Hepatocyte (in vitro differentiated cells): ENCODE measurements at regions not wholly inside any gene's neighbourhood (a gene's known extent, or its start where the extent isn't known, plus 50 kb on each side); places are given as distances from the start of the nearest gene placed in this dataset.

Experiments
- CTCF ChIP-seq: fragments of 200-600 bp; sonication (generic); IDR thresholded peaks from 2 replicates; pipeline ENCODE4 v1.5.1; 2016; ENCODE audit warnings: antibody characterized with exemption, mild to moderate bottlenecking; ENCODE audit not compliant: poor library complexity
- EZH2 ChIP-seq: fragments of 200-600 bp; sonication (generic); IDR thresholded peaks from 2 replicates; pipeline ENCODE4 v1.6.1; 2016; ENCODE audit warnings: antibody characterized with exemption, mild to moderate bottlenecking, borderline replicate concordance
- EZH2phosphoT487 ChIP-seq: fragments of 200-600 bp; sonication (generic); IDR thresholded peaks from one replicate; pipeline ENCODE4 v1.6.1; 2018; ENCODE audit warnings: antibody characterized with exemption, mild to moderate bottlenecking, low read depth, moderate library complexity; ENCODE audit not compliant: unreplicated experiment, severe bottlenecking

DNA sequence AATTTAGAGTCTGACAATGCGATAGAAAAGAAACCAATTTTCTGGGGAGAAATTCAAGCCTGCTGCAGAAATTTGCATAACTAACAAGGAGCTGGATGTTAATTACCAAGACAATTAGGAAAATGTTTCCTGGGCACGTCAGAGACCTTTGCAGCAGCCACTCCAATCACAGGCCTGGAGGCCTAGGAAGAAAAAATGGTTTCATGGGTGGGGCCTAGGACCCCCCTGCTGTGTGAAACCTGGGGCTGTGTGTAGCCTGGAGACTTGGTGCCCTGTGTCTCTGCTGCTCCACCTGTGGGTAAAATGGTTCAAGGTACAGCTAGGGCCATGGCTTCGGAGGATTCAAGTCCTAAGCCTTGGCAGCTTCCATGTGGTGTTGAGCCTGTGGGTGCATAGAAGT, 837.9 kb downstream of the OTOL1 start:
- TF ChIP-seq CTCF (no peak), EZH2phosphoT487 (no peak), EZH2 (no peak)
